ENCODE measurements at regions not wholly inside any gene's neighbourhood (a gene's known extent, or its start where the extent isn't known, plus 50 kb on each side); places are given as distances from the start of the nearest gene placed in this dataset.

DNA sequence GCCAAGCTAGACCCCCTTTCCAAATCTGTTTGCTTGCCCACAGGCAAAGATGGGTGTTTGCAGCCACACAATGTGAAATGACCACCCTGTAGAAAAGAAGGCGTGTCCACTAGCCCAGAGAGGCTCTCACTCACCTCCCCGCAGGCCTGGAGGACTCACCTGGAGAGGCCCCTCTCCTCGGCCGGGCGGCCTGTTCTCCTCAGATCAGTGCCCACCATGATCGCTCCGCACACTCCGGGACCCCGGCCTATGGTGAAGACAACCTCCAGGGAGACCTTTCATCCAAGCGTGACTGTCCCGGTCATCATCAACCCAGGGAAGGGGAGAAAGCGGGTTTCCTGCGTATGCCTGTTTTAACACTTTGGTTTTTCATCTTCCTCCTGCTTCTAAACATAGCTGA, 328.7 kb upstream of the SALL3 start:
- TF ChIP-seq ZFP3 (CRISPR knock-in tag; IDR thresholded peaks at IDR 0.05) (no peak), TCF4 (CRISPR knock-in tag; IDR thresholded peaks at IDR 0.05; ENCODE audit: borderline replicate concordance) (no peak), ISL1 (CRISPR knock-in tag; IDR thresholded peaks at IDR 0.05) (no peak), ZFP30 (CRISPR knock-in tag; IDR thresholded peaks at IDR 0.05) (no peak), ARNTL (CRISPR knock-in tag; IDR thresholded peaks at IDR 0.05; ENCODE audit: borderline replicate concordance, low read depth) (no peak), ZNF70 (CRISPR knock-in tag; IDR thresholded peaks at IDR 0.05) (no peak), ZNF565 (CRISPR knock-in tag; conservative IDR thresholded peaks at IDR 0.05; ENCODE audit: low read depth) (no peak), SNAI2 (CRISPR knock-in tag; IDR thresholded peaks at IDR 0.05) (no peak), CSDC2 (CRISPR knock-in tag; IDR thresholded peaks at IDR 0.05) (no peak), ZC3H10 (CRISPR knock-in tag; IDR thresholded peaks at IDR 0.05) (no peak), ESRRG (CRISPR knock-in tag; IDR thresholded peaks at IDR 0.05) (no peak), RARB (CRISPR knock-in tag; IDR thresholded peaks at IDR 0.05) (no peak), GLIS3 (CRISPR knock-in tag; IDR thresholded peaks at IDR 0.05) (no peak), TOX (CRISPR knock-in tag; IDR thresholded peaks at IDR 0.05; ENCODE audit: borderline replicate concordance) (no peak)
- TF ChIP-seq, protein P1, sequence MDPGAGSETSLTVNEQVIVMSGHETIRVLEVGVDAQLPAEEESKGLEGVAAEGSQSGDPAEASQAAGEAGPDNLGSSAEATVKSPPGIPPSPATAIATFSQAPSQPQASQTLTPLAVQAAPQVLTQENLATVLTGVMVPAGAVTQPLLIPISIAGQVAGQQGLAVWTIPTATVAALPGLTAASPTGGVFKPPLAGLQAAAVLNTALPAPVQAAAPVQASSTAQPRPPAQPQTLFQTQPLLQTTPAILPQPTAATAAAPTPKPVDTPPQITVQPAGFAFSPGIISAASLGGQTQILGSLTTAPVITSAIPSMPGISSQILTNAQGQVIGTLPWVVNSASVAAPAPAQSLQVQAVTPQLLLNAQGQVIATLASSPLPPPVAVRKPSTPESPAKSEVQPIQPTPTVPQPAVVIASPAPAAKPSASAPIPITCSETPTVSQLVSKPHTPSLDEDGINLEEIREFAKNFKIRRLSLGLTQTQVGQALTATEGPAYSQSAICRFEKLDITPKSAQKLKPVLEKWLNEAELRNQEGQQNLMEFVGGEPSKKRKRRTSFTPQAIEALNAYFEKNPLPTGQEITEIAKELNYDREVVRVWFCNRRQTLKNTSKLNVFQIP (CRISPR knock-in tag; IDR thresholded peaks at IDR 0.05; ENCODE audit: borderline replicate concordance, low read depth), result no peak
- TF ChIP-seq, protein P2, sequence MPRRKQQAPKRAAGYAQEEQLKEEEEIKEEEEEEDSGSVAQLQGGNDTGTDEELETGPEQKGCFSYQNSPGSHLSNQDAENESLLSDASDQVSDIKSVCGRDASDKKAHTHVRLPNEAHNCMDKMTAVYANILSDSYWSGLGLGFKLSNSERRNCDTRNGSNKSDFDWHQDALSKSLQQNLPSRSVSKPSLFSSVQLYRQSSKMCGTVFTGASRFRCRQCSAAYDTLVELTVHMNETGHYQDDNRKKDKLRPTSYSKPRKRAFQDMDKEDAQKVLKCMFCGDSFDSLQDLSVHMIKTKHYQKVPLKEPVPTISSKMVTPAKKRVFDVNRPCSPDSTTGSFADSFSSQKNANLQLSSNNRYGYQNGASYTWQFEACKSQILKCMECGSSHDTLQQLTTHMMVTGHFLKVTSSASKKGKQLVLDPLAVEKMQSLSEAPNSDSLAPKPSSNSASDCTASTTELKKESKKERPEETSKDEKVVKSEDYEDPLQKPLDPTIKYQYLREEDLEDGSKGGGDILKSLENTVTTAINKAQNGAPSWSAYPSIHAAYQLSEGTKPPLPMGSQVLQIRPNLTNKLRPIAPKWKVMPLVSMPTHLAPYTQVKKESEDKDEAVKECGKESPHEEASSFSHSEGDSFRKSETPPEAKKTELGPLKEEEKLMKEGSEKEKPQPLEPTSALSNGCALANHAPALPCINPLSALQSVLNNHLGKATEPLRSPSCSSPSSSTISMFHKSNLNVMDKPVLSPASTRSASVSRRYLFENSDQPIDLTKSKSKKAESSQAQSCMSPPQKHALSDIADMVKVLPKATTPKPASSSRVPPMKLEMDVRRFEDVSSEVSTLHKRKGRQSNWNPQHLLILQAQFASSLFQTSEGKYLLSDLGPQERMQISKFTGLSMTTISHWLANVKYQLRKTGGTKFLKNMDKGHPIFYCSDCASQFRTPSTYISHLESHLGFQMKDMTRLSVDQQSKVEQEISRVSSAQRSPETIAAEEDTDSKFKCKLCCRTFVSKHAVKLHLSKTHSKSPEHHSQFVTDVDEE (CRISPR knock-in tag; IDR thresholded peaks at IDR 0.05), result no peak
- TF ChIP-seq, protein P3, sequence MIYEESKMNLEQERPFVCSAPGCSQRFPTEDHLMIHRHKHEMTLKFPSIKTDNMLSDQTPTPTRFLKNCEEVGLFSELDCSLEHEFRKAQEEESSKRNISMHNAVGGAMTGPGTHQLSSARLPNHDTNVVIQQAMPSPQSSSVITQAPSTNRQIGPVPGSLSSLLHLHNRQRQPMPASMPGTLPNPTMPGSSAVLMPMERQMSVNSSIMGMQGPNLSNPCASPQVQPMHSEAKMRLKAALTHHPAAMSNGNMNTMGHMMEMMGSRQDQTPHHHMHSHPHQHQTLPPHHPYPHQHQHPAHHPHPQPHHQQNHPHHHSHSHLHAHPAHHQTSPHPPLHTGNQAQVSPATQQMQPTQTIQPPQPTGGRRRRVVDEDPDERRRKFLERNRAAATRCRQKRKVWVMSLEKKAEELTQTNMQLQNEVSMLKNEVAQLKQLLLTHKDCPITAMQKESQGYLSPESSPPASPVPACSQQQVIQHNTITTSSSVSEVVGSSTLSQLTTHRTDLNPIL (CRISPR knock-in tag; IDR thresholded peaks at IDR 0.05; ENCODE audit: low read depth), result no peak
- TF ChIP-seq, protein P4, sequence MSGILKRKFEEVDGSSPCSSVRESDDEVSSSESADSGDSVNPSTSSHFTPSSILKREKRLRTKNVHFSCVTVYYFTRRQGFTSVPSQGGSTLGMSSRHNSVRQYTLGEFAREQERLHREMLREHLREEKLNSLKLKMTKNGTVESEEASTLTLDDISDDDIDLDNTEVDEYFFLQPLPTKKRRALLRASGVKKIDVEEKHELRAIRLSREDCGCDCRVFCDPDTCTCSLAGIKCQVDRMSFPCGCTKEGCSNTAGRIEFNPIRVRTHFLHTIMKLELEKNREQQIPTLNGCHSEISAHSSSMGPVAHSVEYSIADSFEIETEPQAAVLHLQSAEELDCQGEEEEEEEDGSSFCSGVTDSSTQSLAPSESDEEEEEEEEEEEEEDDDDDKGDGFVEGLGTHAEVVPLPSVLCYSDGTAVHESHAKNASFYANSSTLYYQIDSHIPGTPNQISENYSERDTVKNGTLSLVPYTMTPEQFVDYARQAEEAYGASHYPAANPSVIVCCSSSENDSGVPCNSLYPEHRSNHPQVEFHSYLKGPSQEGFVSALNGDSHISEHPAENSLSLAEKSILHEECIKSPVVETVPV (CRISPR knock-in tag; IDR thresholded peaks at IDR 0.05), result no peak
- no peak for ATAC-seq

DNA sequence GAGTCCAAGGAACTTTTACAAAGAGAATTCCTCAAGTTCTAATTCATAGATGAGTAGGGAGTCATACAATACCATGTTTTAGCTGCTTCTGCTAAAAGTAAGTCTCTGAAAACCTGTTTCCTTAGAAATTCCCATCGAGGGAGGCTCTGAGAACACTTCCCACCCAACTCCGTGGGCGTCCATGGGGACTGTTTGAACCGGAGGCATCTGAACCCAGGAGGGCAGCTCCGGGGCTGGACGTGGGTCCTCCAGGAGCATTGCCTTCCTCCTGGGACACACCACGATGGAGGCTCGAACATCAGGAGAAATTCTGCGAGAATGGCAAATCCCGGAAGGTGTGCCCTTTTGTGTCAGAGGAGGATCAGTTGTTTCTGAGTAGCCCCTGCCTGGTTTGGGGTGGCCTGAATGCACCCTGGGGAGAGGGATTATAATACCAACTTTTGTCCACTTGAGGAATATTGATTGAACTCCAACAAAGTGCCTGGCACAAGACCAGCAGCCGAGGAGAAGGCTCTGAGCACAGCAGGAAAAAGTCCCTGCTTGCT, 327.5 kb upstream of the SALL3 start:
- ATAC-seq, result no peak
- TF ChIP-seq OSR1 (CRISPR knock-in tag; IDR thresholded peaks at IDR 0.05) (no peak), PPARA (CRISPR knock-in tag; IDR thresholded peaks at IDR 0.05; ENCODE audit: borderline replicate concordance) (no peak), TCF4 (CRISPR knock-in tag; IDR thresholded peaks at IDR 0.05; ENCODE audit: borderline replicate concordance) (no peak), ZNF8 (CRISPR knock-in tag; IDR thresholded peaks at IDR 0.05) (no peak), TOX (CRISPR knock-in tag; IDR thresholded peaks at IDR 0.05; ENCODE audit: borderline replicate concordance) (no peak), ZFP30 (CRISPR knock-in tag; IDR thresholded peaks at IDR 0.05) (no peak), ZFP3 (CRISPR knock-in tag; IDR thresholded peaks at IDR 0.05) (no peak), ZNF565 (CRISPR knock-in tag; conservative IDR thresholded peaks at IDR 0.05; ENCODE audit: low read depth) (no peak), BACH2 (CRISPR knock-in tag; IDR thresholded peaks at IDR 0.05; ENCODE audit: borderline replicate concordance) (no peak)
- TF ChIP-seq, protein P2 (CRISPR knock-in tag; IDR thresholded peaks at IDR 0.05), result no peak
- TF ChIP-seq, protein P4 (CRISPR knock-in tag; IDR thresholded peaks at IDR 0.05), result no peak
